ENCODE measurements at regions not wholly inside any gene's neighbourhood (a gene's known extent, or its start where the extent isn't known, plus 50 kb on each side); places are given as distances from the start of the nearest gene placed in this dataset.

DNA sequence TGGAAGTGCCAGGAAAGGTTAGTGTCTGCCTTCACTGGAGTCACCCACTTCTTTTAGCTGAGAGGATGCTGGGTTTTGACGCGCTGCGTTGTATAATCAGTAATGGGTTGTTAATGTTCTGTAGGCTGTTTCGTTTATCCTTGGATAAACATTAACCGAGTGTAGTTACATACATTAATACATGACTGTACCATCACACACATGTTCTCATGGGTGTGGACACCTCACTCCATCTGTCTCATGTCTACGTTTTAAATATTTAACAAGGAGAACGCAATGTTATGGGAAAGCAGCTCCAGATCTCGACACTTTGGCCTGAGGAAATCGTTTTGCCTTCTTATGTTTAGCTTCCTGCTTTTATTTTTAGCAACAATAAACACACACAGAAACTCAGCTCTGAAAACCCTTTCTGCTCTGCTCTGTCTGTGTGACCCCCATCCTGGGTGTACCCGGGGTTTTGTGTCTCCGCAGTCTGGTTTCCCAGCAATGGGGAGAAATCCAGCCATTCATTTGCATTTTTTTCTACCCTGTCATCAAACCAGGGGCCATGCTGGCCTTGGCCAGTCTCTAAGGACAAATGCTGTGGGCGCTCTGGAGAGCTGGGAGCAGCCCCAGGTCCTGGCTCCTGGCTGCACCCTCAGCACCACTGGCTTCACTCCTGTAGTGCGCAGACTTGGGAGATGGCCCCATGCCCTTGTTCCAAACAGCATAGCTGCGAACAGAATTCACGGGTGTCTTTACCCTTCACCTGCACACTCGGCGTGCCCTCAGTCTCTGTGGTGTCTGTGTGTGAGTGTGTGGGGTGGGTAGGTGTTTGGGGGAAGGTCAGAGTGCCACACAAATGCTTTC is 110.8 kb downstream of the ERMARD start:
- DNase-seq (ENCODE audit: low read depth), result no peak
- no peak overlapping the region for H3K4me3 ChIP-seq (ENCODE audit: low read depth, low read length)
- TF ChIP-seq, protein P1, sequence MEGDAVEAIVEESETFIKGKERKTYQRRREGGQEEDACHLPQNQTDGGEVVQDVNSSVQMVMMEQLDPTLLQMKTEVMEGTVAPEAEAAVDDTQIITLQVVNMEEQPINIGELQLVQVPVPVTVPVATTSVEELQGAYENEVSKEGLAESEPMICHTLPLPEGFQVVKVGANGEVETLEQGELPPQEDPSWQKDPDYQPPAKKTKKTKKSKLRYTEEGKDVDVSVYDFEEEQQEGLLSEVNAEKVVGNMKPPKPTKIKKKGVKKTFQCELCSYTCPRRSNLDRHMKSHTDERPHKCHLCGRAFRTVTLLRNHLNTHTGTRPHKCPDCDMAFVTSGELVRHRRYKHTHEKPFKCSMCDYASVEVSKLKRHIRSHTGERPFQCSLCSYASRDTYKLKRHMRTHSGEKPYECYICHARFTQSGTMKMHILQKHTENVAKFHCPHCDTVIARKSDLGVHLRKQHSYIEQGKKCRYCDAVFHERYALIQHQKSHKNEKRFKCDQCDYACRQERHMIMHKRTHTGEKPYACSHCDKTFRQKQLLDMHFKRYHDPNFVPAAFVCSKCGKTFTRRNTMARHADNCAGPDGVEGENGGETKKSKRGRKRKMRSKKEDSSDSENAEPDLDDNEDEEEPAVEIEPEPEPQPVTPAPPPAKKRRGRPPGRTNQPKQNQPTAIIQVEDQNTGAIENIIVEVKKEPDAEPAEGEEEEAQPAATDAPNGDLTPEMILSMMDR (IDR thresholded peaks at IDR 0.05; ENCODE audit: insufficient read depth, low read length), result no peak

DNA sequence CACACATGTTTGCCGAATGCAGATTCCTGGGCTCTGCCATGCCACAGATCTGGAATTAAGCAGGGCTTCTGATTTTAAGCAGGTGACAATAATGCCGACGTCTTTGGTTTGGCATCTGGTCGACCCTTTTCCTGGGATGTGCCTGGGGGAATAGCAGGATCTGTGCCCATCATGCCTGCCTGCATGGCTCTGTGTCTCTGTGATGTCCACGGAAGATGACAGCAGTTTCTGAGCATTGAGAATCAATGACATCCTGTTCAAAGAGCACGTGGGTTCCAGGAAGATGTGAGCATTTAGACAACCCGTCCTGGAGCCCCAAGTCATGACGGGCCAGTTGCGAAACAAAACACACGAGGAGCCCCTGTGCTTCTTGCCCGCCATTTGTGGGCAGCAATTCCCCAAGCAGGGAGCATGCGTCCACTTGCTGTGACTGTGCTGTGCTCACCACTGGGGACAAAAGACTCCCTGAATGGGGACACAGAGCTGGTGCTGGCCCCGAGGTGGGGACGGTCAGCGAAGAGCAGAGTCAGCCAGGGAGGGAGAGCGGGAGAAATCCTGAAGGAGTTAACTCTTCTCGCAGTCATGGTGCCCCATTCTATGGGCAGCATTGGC is 110.1 kb downstream of the ERMARD start:
- TF ChIP-seq, protein P1 (IDR thresholded peaks at IDR 0.05; ENCODE audit: insufficient read depth, low read length), result no peak
- no peak for DNase-seq (ENCODE audit: low read depth)
- no peak overlapping the region for H3K4me3 ChIP-seq (ENCODE audit: low read depth, low read length)

- TF ChIP-seq, protein P1 (IDR thresholded peaks at IDR 0.05; ENCODE audit: insufficient read depth, low read length), result no peak
Measured at GRCh38 chr6:169859978-169860703, 108.7 kb downstream of the ERMARD start.

GRCh38 chr6:169859401-169859977 is 108.1 kb downstream of the ERMARD start:
- TF ChIP-seq, protein P1 (IDR thresholded peaks at IDR 0.05; ENCODE audit: insufficient read depth, low read length), result no peak
- DNase-seq (ENCODE audit: low read depth), result no peak

More at GRCh38 chr6:169859978-169860703, 108.7 kb downstream of the ERMARD start:
- no peak overlapping the region for H3K4me3 ChIP-seq (ENCODE audit: low read depth, low read length)
- no peak for DNase-seq (ENCODE audit: low read depth)

GRCh38 chr6:169858935-169859351 is 107.5 kb downstream of the ERMARD start:
- no peak for DNase-seq (ENCODE audit: low read depth)
- TF ChIP-seq, protein P1 (IDR thresholded peaks at IDR 0.05; ENCODE audit: insufficient read depth, low read length), result no peak
- no peak overlapping the region for H3K4me3 ChIP-seq (ENCODE audit: low read depth, low read length)

More at GRCh38 chr6:169859401-169859977, 108.1 kb downstream of the ERMARD start:
- no peak overlapping the region for H3K4me3 ChIP-seq (ENCODE audit: low read depth, low read length)

DNA sequence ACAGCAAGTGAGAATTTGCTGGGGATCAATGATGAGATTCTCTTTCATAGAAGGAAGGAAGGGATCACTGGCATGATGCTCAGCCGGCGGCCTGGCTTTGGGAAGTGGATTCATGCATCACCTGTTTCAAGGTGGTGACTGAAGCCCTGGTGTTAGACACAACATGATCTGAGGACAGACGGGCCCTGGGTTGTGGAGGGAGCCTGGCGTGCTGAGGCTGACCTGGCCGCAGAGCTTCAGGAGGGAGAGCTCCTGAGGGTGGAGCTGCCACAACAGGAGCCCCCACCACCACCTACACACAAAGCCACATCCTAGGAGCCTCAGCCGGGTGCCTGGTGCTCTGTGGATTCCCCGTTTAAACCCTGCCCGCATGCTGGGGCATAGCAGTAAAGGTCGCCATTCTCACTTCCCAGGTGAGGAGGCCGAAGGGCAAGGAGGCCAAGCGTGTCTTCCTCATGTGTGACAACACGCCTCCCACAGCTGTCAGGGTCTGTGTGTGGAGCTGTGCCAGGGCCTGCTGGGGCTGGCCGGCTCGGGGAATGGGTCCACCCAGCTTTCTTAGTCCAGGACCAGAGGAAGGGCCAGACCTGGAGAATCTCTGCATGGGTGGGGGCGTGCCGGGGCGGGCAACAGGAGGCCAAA is 107.0 kb downstream of the ERMARD start:
- TF ChIP-seq, protein P1 (IDR thresholded peaks at IDR 0.05; ENCODE audit: insufficient read depth, low read length), result no peak
- no peak overlapping the region for H3K4me3 ChIP-seq (ENCODE audit: low read depth, low read length)
- DNase-seq (ENCODE audit: low read depth), result no peak
